ENCODE measurements at regions not wholly inside any gene's neighbourhood (a gene's known extent, or its start where the extent isn't known, plus 50 kb on each side); places are given as distances from the start of the nearest gene placed in this dataset.

DNA sequence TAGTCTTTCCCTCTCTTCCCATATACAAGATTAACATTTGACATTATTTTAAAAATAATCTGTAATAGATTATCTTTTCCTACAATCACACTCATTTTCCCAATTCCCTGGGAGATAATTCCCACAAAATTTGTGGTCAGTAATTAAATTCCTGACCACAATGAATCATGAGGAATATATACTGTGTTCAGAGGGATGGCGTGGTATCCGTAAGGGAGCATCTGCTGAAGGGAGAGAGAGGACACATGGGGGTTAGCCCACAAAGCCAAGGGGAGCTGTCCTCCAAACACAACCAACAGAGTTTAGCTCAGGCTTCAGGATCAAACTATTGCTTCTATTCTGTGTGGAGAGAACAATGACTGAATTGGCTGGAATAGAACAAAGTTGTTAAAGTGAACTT is 57.1 kb upstream of the PPP2R5A start:
- DNase-seq = no peak

- DNase-seq = no peak
These were observed 56.6 kb upstream of the PPP2R5A start for GRCh38 chr1:212228591-212229119.

GRCh38 chr1:212229654-212230053 is 55.6 kb upstream of the PPP2R5A start:
- DNase-seq = no peak

DNA sequence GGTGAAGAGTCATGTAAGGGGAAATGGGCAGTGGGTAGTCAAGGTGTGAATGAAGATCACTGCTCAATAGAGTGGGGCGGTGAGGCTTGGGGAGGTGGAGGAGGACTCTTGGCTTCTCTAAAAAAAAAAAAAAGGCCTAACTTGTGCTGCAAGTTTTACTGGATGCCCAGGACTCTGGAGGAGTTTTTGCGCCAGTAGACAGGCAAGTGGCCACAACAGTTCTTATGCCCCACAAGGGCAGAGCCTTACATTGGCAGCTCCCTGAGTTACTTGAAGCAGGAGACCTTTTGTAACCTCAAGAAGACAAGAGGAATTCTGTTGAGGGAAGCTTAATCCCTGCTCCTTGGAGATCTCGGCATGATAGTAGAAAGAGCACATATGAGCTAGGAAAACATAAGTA is 54.9 kb upstream of the PPP2R5A start:
- no peak for DNase-seq

DNA sequence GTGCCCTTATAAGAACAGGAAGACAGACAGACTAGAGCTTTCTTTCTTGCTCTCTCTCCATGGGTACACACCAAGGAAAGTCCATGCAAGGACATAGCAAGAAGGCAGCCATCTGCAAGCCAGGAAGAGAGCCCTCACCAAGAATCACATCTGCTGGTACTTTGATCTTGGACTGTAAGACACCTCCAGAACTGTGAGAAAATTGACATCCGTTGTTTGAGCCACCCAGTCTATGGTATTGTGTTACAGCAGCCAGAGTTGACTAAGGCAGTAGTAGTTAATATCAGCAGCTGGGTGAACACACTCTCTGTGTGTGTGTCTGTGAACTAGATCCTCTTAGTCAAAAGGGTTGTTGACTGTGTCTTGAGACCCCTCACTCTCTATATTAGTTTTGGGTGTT is 53.8 kb upstream of the PPP2R5A start:
- DNase-seq = peak in 1 of 2 donors; percentile 29

- DNase-seq = no peak
These were observed 53.1 kb upstream of the PPP2R5A start for GRCh38 chr1:212232090-212232489.

GRCh38 chr1:212233321-212233720 is 51.9 kb upstream of the PPP2R5A start:
- no peak for DNase-seq

DNA sequence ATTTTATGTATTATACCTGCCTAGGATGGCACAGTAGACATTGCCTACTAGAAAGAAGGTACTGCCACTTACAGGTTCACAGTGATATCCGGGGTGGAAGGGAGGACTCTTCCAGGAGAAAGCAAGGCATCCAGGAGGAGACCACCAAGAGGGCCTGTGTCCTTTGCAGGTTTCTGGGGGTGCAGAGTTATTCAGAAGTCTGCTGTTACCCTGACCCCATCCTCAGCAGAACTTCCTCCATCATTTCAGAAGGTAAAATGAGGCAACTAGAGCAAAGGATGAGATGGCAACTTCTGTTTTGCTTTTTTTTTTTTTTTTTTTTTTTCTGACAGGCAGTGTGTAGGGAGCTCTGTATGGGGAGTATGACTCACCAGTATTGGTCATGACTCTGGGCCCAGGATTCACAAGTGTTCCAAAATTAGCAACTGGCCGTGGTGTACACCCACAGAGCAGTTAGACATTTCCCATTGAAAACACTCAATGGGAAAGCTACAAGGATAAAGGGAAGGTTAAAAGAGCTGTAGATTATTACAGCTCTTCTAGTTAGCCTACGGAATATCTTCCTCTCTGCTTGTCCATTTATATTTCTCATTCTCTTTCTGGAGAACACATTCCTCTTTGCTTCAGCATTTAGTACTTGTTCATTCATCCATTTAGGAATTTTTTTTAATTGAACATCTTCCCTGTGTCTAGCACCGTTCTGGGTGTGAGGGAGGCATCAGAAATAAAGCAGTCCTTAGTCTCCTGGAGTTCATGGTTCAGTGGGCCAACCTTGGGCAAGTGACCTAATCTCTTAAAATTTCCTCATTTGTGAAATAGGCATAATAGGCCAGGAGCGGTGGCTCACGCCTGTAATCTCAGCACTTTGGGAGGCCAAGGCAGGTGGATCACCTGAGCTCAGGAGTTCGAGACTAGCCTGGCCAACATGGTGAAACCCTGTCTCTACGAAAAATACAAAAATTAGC is 50.5 kb upstream of the PPP2R5A start:
- peak in 1 of 2 donors; percentile 57 for DNase-seq

Data from CD4-positive, alpha-beta T cell treated with Interleukin-4 for 1 hour (primary cell).